GM19238 (cell line): ENCODE measurements at regions not wholly inside any gene's neighbourhood (a gene's known extent, or its start where the extent isn't known, plus 50 kb on each side); places are given as distances from the start of the nearest gene placed in this dataset.
"Not testable (repeated sequence)": the region's sequence is repeated elsewhere in the genome, so short reads cannot be mapped to it uniquely, and the experiment has no call there.

ENCODE experiments used
- DNase-seq: peaks from one replicate; pipeline ENCODE4 v3.0.0; 2011; ENCODE audit warnings: low spot score; ENCODE audit not compliant: insufficient read length

GRCh38 chr16:86338403-86339115, 171.8 kb upstream of the FOXF1 start:
- DNase-seq = no peak

GRCh38 chr16:86342161-86342834, 168.0 kb upstream of the FOXF1 start:
- no peak for DNase-seq

GRCh38 chr16:86343027-86343795, 167.1 kb upstream of the FOXF1 start:
- DNase-seq = no peak

GRCh38 chr16:86343796-86344585, 166.3 kb upstream of the FOXF1 start:
- DNase-seq = no peak

- DNase-seq = no peak
Measured at GRCh38 chr16:86344586-86344871, 165.8 kb upstream of the FOXF1 start.

GRCh38 chr16:86344881-86345280, 165.4 kb upstream of the FOXF1 start:
- no peak for DNase-seq

- DNase-seq = no peak
Measured at GRCh38 chr16:86345516-86345915, 164.8 kb upstream of the FOXF1 start.

- no peak for DNase-seq
Measured at GRCh38 chr16:86346034-86346433, 164.3 kb upstream of the FOXF1 start.

- DNase-seq = no peak
Measured at GRCh38 chr16:86347090-86347489, 163.2 kb upstream of the FOXF1 start.

- DNase-seq = no peak
Measured at GRCh38 chr16:86347916-86348555, 162.3 kb upstream of the FOXF1 start.

GRCh38 chr16:86349338-86349900, 160.9 kb upstream of the FOXF1 start:
- DNase-seq = no peak

- DNase-seq = no peak
Measured at GRCh38 chr16:86350289-86350688, 160.0 kb upstream of the FOXF1 start.

GRCh38 chr16:86351041-86351784, 159.1 kb upstream of the FOXF1 start:
- no peak for DNase-seq

GRCh38 chr16:86351785-86352139, 158.6 kb upstream of the FOXF1 start:
- DNase-seq = not testable (repeated sequence)

GRCh38 chr16:86353148-86353547, 157.2 kb upstream of the FOXF1 start:
- no peak for DNase-seq

- DNase-seq = no peak
Measured at GRCh38 chr16:86353948-86354347, 156.4 kb upstream of the FOXF1 start.

- no peak for DNase-seq
Measured at GRCh38 chr16:86354641-86355513, 155.4 kb upstream of the FOXF1 start.

GRCh38 chr16:86355531-86355930, 154.8 kb upstream of the FOXF1 start:
- no peak for DNase-seq

- DNase-seq = no peak
Measured at GRCh38 chr16:86355951-86356350, 154.4 kb upstream of the FOXF1 start.
